ENCODE measurements at regions not wholly inside any gene's neighbourhood (a gene's known extent, or its start where the extent isn't known, plus 50 kb on each side); places are given as distances from the start of the nearest gene placed in this dataset.

DNA sequence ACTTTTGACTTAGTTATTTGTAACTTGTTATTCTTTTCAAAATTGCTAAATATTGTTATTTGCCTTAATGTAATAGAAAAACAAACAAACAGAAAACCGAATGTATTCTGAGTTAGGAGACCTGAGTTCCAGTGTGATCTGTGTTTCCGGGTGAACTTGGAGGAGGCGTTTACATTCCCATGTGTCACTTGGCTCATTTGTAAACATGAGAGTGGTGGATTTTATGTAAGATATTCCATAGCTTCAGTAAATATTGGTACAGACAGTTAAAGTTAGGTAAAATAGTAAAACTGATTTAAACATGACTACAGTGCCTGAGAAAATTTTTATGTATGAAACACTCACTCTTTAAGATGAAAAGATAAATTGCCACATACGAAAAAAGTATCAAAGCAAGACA lies 287.3 kb upstream of the POU1F1 start:
- TF ChIP-seq POLR2A (IDR thresholded peaks at IDR 0.05): no peak
- TF ChIP-seq, protein P1, sequence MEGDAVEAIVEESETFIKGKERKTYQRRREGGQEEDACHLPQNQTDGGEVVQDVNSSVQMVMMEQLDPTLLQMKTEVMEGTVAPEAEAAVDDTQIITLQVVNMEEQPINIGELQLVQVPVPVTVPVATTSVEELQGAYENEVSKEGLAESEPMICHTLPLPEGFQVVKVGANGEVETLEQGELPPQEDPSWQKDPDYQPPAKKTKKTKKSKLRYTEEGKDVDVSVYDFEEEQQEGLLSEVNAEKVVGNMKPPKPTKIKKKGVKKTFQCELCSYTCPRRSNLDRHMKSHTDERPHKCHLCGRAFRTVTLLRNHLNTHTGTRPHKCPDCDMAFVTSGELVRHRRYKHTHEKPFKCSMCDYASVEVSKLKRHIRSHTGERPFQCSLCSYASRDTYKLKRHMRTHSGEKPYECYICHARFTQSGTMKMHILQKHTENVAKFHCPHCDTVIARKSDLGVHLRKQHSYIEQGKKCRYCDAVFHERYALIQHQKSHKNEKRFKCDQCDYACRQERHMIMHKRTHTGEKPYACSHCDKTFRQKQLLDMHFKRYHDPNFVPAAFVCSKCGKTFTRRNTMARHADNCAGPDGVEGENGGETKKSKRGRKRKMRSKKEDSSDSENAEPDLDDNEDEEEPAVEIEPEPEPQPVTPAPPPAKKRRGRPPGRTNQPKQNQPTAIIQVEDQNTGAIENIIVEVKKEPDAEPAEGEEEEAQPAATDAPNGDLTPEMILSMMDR (IDR thresholded peaks at IDR 0.05): no peak

All from lower leg skin (tissue), 3 donors.